ENCODE measurements at regions not wholly inside any gene's neighbourhood (a gene's known extent, or its start where the extent isn't known, plus 50 kb on each side); places are given as distances from the start of the nearest gene placed in this dataset.

DNA sequence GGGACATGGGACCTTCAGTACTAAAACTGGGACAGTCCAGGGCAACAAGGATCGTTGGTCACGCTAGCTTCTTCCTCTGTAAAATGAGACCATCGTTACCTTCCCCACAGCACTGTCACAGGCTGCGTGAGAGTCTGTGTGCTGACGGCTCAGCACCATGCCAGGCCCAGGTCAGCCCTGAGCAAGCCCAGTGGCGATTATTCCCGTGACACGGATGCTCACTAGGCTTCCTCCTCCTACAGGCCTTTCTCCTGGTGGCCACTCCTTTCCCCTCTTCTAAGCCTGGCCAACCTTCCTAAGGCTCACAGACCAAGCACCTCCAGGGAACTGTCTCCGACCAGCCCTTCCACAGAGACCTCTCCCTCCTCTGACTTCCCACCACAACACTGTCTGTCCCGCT, 69.3 kb upstream of the RUNX3 start:
- no peaks in the 10 kb centered on the region for H3K36me3 Mint-ChIP-seq (ENCODE audit: low read depth)
- H3K27me3 Mint-ChIP-seq: peaks cover 15% of the 10 kb centered on the region
- H3K4me3 Mint-ChIP-seq: no peak overlapping the region
- H3K27ac Mint-ChIP-seq: peak overlapping the region; percentile 3
- peaks cover 38% of the 10 kb centered on the region for H3K4me1 Mint-ChIP-seq (ENCODE audit: low read depth)
- intact Hi-C loops (cut with micrococcal nuclease): no loop called here
- H3K9me3 Mint-ChIP-seq: peaks cover 6% of the 10 kb centered on the region

DNA sequence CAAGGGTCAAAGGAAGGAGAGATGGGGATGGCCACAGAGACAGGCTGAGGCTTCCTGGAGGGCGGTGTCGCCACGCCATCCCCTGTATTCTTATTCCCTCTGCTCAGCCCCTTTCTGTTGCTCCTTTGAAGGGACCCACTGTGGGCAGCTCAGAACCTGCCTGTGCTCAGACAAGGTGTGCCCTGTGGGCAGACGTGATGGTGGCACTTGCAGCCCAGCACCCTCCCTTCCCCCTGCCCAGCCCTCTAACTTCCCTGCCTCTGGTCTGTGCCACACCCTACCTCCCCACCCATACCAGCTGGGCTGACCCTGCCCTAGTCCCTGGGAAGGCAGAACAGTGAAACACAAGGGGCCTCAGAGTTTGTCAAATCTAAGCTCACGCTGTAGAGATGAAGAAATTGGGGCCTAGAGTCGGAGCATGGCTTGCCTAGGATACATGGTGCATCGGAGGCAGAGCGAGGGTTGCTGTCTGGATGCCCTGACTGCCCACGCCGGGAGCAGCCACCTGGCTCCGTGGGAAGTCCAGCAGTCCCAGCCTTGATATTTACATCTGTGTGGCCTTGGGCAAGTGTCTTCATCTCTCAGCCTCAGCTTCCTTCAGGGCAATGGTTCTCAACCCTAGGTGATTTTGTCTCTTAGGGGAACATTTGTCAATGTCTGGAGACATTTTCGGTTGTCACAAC, 68.6 kb upstream of the RUNX3 start:
- intact Hi-C loops (cut with micrococcal nuclease): no loop called here
- peaks cover 37% of the 10 kb centered on the region for H3K4me1 Mint-ChIP-seq (ENCODE audit: low read depth)
- peak overlapping the region; percentile 3 for H3K27ac Mint-ChIP-seq
- H3K27me3 Mint-ChIP-seq: peaks cover 18% of the 10 kb centered on the region
- no peaks in the 10 kb centered on the region for H3K36me3 Mint-ChIP-seq (ENCODE audit: low read depth)
- H3K4me3 Mint-ChIP-seq: no peak overlapping the region
- peaks cover 6% of the 10 kb centered on the region for H3K9me3 Mint-ChIP-seq

DNA sequence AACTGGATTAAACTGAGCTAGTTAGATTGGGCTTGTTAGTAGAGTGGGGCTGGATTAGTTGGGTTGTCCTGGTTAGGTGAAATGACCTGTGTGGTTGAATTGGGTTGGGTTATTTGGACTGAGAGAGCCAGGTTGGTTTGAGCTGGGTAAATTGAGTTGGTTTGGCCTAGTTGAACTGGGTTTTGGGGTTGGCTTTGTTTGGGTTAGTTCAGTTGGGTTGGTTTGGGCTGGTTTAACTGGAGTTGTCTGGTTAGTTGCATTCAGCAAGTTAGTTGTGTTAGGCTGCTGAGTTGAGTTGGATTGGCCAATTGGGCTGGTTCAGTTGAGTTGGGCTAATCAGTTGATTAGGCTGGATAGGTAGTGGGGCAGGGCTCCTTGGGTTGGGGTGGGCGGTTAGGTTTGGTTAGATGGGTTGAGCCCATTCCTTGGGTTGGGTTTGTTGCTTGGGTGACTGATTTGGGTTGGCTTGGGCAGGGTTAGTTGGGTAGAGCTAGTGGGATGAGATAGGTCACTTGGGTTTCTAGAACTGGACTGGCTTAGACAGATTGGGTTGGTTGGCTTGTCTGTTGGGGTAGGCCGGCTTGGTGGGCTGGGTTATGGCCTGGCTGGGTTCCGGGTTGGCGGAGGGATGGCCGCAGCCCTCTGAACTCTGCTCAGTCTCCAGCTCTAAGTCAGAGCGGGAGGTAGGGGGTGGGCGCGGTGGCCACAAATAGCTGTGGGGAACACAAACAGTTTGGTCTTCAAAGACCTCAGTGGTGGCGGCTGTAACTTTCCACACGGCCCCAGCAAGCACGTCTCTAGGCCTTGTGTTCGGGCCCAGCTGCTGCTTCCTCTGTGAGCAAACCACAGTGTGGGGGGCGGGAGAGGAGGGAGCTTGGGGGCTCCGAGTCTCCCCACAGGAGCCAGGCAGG, 67.2 kb upstream of the RUNX3 start:
- Mint-ChIP-seq H3K4me1 (ENCODE audit: low read depth) (peaks cover 40% of the 10 kb centered on the region), H3K36me3 (ENCODE audit: low read depth) (no peaks in the 10 kb centered on the region), H3K27ac (peak overlapping the region; percentile 33), H3K27me3 (peaks cover 23% of the 10 kb centered on the region), H3K9me3 (peaks cover 6% of the 10 kb centered on the region), H3K4me3 (no peak overlapping the region)
- intact Hi-C loops (cut with micrococcal nuclease): no loop called here

GRCh38 chr1:24996456-24996855, 66.4 kb upstream of the RUNX3 start:
- no peaks in the 10 kb centered on the region for H3K36me3 Mint-ChIP-seq (ENCODE audit: low read depth)
- H3K27ac Mint-ChIP-seq: peak overlapping the region; percentile 33
- peaks cover 6% of the 10 kb centered on the region for H3K9me3 Mint-ChIP-seq
- H3K4me3 Mint-ChIP-seq: no peak overlapping the region
- H3K4me1 Mint-ChIP-seq (ENCODE audit: low read depth): peaks cover 48% of the 10 kb centered on the region
- H3K27me3 Mint-ChIP-seq: peaks cover 23% of the 10 kb centered on the region
- intact Hi-C loops (cut with micrococcal nuclease): no loop called here

GRCh38 chr1:24995661-24996060, 65.6 kb upstream of the RUNX3 start:
- intact Hi-C loops (cut with micrococcal nuclease): no loop called here
- H3K9me3 Mint-ChIP-seq: peaks cover 6% of the 10 kb centered on the region
- H3K4me1 Mint-ChIP-seq (ENCODE audit: low read depth): peaks cover 56% of the 10 kb centered on the region
- H3K27me3 Mint-ChIP-seq: peaks cover 28% of the 10 kb centered on the region
- H3K36me3 Mint-ChIP-seq (ENCODE audit: low read depth): no peaks in the 10 kb centered on the region
- H3K27ac Mint-ChIP-seq: peak overlapping the region; percentile 33
- H3K4me3 Mint-ChIP-seq: no peak overlapping the region

DNA sequence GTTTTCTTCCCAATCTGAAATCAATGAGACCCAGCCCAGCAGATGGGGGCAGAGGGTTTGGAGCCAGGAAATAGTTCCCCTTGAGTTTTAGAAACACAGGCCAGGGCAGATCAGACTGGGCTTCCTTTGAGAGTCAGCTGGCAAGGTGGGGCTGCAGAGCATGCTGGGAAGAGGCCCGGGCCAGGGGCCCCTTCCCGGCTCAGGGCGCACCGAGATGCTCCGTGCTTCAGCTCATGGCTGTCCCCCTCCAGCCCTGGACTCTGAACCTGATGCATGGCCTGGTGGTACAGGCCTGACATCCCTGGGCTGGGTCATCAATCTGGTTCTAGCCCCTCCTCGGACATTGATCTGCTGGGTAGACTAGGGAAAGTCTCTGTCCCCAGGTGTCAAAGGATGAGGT, 65.1 kb upstream of the RUNX3 start:
- H3K36me3 Mint-ChIP-seq (ENCODE audit: low read depth): no peaks in the 10 kb centered on the region
- intact Hi-C loops (cut with micrococcal nuclease): no loop called here
- peaks cover 6% of the 10 kb centered on the region for H3K9me3 Mint-ChIP-seq
- peaks cover 59% of the 10 kb centered on the region for H3K4me1 Mint-ChIP-seq (ENCODE audit: low read depth)
- no peak overlapping the region for H3K4me3 Mint-ChIP-seq
- peak overlapping the region; percentile 23 for H3K27ac Mint-ChIP-seq
- peaks cover 32% of the 10 kb centered on the region for H3K27me3 Mint-ChIP-seq

DNA sequence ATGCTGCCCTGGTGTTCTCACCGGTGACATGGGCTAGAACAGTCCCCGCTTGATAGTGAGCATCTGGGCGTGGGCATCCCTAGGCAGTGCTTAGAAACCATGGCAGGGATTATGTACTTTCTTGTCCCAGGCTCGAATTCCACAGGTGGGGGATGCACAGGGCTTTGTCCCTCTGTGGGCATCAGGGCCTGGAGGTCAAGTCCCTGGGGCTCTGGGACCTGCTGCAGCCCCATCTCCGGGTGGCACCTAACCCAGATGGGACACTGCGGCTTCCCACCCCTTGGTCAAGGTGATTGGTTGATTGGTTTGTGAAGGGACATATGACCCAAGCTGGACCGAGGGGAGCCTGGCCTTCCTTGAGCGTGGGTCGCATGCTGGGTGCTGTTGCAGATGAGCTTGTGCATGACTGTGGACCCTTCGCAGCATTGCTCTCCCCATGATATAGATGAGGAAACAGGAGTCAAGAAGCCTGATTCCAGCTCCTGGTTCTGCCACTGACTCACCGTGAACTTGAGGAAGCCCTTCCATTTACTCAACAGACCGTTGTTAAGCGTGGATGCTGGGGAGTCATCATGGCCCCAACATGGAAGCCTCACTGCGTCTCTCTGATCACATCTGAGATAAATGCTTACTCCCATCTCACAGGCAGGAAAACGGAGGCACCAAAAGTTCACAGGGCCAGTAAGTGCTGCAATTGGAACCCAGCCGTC, 64.0 kb upstream of the RUNX3 start:
- intact Hi-C loops (cut with micrococcal nuclease): no loop called here
- peaks cover 59% of the 10 kb centered on the region for H3K4me1 Mint-ChIP-seq (ENCODE audit: low read depth)
- peaks cover 6% of the 10 kb centered on the region for H3K9me3 Mint-ChIP-seq
- peak overlapping the region; percentile 23 for H3K27ac Mint-ChIP-seq
- no peaks in the 10 kb centered on the region for H3K36me3 Mint-ChIP-seq (ENCODE audit: low read depth)
- no peak overlapping the region for H3K4me3 Mint-ChIP-seq
- peaks cover 41% of the 10 kb centered on the region for H3K27me3 Mint-ChIP-seq

DNA sequence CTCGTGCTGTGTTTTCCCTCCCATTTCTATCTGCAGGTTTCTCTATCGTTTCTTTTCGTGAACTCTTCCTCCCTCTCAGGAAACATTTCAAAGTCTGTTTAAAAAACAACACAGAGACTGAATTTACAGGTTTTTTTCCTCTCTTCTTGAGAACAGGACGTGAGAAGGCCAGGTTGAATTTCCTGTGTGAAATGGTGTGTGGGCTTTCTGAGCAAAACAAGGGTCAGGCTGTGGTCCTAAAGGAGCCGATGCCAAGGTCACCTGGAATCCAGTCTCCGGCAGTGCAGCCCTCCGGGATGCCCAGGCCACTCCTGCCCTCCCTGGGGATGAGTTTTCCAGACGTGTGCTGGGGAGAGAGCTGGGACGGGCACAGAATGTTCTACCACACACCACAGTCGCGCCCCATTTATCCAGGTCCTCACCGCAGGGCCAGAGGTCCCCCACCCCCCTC, 62.7 kb upstream of the RUNX3 start:
- peaks cover 62% of the 10 kb centered on the region for H3K4me1 Mint-ChIP-seq (ENCODE audit: low read depth)
- intact Hi-C loops (cut with micrococcal nuclease): no loop called here
- no peaks in the 10 kb centered on the region for H3K36me3 Mint-ChIP-seq (ENCODE audit: low read depth)
- H3K27ac Mint-ChIP-seq: peak overlapping the region; percentile 86
- H3K4me3 Mint-ChIP-seq: no peak overlapping the region
- peaks cover 6% of the 10 kb centered on the region for H3K9me3 Mint-ChIP-seq
- peaks cover 51% of the 10 kb centered on the region for H3K27me3 Mint-ChIP-seq

DNA sequence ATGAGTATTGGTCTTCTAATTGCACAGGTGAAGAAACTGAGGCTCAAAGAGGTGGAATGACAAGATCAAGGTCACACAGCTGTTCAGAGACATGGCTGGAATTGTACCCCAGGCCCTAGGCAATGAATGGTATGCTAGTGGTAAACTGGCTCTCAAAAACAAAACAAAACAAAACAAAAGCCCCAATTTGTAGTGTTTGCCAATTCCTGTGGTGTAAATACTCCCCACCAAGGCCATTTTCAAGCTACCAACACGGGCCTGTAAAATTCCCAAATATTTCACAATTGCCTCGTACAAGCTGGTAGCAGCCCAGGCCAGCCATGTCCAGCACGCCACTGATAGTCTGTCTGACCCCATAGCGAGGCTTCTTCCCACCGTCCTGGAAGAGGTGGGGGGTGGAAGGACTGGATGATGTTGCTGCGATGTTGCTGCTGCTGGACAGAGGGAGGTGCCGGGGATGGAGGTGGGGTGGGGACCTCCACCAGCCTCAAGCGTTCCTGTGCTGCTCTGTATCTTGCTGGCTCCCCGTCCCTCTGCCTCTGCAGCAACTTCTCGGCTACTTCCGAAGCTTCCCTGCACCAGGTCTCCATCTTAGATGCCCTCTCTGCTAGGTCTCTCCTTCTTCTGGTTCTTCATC, 62.2 kb upstream of the RUNX3 start:
- H3K4me3 Mint-ChIP-seq: no peak overlapping the region
- peaks cover 62% of the 10 kb centered on the region for H3K4me1 Mint-ChIP-seq (ENCODE audit: low read depth)
- H3K27ac Mint-ChIP-seq: peak overlapping the region; percentile 86
- H3K36me3 Mint-ChIP-seq (ENCODE audit: low read depth): no peaks in the 10 kb centered on the region
- intact Hi-C loops (cut with micrococcal nuclease): no loop called here
- H3K27me3 Mint-ChIP-seq: peaks cover 50% of the 10 kb centered on the region
- H3K9me3 Mint-ChIP-seq: peaks cover 4% of the 10 kb centered on the region

DNA sequence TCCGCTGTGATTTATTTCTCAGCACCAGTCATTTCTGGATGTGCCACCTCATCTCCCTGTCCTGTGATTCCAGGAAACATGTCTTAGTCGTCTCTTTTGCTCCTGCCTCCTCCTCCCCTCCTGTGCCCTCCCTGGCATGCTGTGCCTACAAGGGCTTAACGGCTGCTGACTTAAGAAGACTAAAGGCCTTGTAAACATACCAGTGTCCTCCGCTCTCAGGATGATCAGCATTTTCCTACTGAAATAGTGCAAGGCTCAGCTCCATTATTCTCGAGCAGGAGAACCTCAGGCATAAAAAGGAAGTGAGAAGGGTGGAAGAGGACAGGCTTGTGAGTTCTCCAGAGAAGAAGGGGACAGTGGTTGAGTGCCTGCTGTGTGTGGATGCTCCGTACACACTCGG, 61.6 kb upstream of the RUNX3 start:
- Mint-ChIP-seq H3K9me3 (no peaks in the 10 kb centered on the region), H3K36me3 (ENCODE audit: low read depth) (no peaks in the 10 kb centered on the region)
- intact Hi-C loops (cut with micrococcal nuclease): loop anchor here (1.0 kb wide), 1 partner anchor 31 kb away; no protein-coding TSS in a partner anchor

GRCh38 chr1:24990779-24991641, 60.9 kb upstream of the RUNX3 start:
- peaks cover 65% of the 10 kb centered on the region for H3K4me1 Mint-ChIP-seq (ENCODE audit: low read depth)
- H3K27me3 Mint-ChIP-seq: peaks cover 41% of the 10 kb centered on the region
- H3K9me3 Mint-ChIP-seq: no peaks in the 10 kb centered on the region
- no peak overlapping the region for H3K4me3 Mint-ChIP-seq
- intact Hi-C loops (cut with micrococcal nuclease): loop anchor here (1.0 kb wide), 1 partner anchor 31 kb away; no protein-coding TSS in a partner anchor
- H3K27ac Mint-ChIP-seq: peak overlapping the region; percentile 86
- no peaks in the 10 kb centered on the region for H3K36me3 Mint-ChIP-seq (ENCODE audit: low read depth)

More for the DNA sequence above, 61.6 kb upstream of the RUNX3 start:
- Mint-ChIP-seq H3K4me1 (ENCODE audit: low read depth) (peaks cover 61% of the 10 kb centered on the region), H3K27ac (peak overlapping the region; percentile 86), H3K4me3 (no peak overlapping the region), H3K27me3 (peaks cover 44% of the 10 kb centered on the region)

DNA sequence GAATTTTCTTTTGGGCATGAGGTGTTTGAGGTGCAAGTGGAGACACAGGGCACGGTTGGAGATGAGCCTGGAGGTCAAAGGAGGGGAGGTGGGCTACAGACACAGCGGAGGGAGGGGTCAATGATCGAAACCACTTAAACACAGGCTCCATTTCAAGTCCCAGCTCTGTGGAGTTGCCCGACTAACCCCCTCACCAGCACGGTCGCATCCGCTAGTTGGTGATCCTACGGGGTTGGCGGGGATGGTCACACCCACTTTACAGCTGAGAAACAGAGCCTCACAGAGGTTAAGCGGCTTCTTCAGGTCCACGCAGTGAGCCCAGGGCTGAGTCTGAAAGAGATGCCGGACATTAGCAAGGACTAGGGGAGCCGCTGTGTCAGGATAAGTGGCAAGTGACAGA, 60.1 kb upstream of the RUNX3 start:
- H3K27ac Mint-ChIP-seq: peak overlapping the region; percentile 86
- H3K9me3 Mint-ChIP-seq: no peaks in the 10 kb centered on the region
- no peak overlapping the region for H3K4me3 Mint-ChIP-seq
- H3K27me3 Mint-ChIP-seq: peaks cover 43% of the 10 kb centered on the region
- H3K4me1 Mint-ChIP-seq (ENCODE audit: low read depth): peaks cover 70% of the 10 kb centered on the region
- intact Hi-C loops (cut with micrococcal nuclease): no loop called here
- no peaks in the 10 kb centered on the region for H3K36me3 Mint-ChIP-seq (ENCODE audit: low read depth)

GRCh38 chr1:24989082-24989481, 59.0 kb upstream of the RUNX3 start:
- intact Hi-C loops (cut with micrococcal nuclease): no loop called here
- Mint-ChIP-seq H3K36me3 (ENCODE audit: low read depth) (no peaks in the 10 kb centered on the region), H3K27me3 (peaks cover 46% of the 10 kb centered on the region), H3K4me3 (no peak overlapping the region), H3K9me3 (no peaks in the 10 kb centered on the region), H3K27ac (peak overlapping the region; percentile 75), H3K4me1 (ENCODE audit: low read depth) (peaks cover 76% of the 10 kb centered on the region)
